Caco-2 (cell line): ENCODE measurements at regions not wholly inside any gene's neighbourhood (a gene's known extent, or its start where the extent isn't known, plus 50 kb on each side); places are given as distances from the start of the nearest gene placed in this dataset.

Source experiments
- BruUV-seq: library from RNA; stranded (reverse); fragments of 400-500 nt; replicated peaks from 2 replicates; lab custom pipeline; 2021; lab: Mats Ljungman, UMichigan
- CTCF ChIA-PET: fragments of 300-600 bp; sonication (Branson Sonifier 250); formaldehyde crosslinking; loops from one replicate; lab custom pipeline; 2022; ENCODE audit warnings: antibody characterized with exemption; lab: Charles Lee
- POLR2A ChIA-PET: fragments of 300-600 bp; sonication (Branson Sonifier 250); formaldehyde crosslinking; loops from one replicate; lab custom pipeline; 2022; ENCODE audit warnings: antibody characterized with exemption; lab: Charles Lee
- DNase-seq, 2 experiments: peaks; one replicate each; pipeline versions ENCODE4 v3.0.0 to v3.0.0-alpha.2; 2020 to 2022
- H3K27me3 ChIP-seq: replicated peaks from 2 replicates; pipeline ENCODE4 v1.6.0; 2011; ENCODE audit warnings: low read length; ENCODE audit not compliant: control insufficient read depth, insufficient read depth
- H3K36me3 ChIP-seq: 2 replicates; pipeline ENCODE4 v1.5.1; 2011; ENCODE audit warnings: low read length; ENCODE audit not compliant: control insufficient read depth, insufficient read depth
- H3K4me1 ChIP-seq: fragments of 250-450 bp; sonication (Bioruptor Pico); 2 replicates; pipeline ENCODE4 v1.5.1; 2020; ENCODE audit warnings: mild to moderate bottlenecking
- H3K4me3 ChIP-seq: 2 replicates; pipeline ENCODE4 v1.5.1; 2011; ENCODE audit warnings: low read depth, mild to moderate bottlenecking, control low read depth, low read length
- H3K9me3 ChIP-seq: fragments of 250-450 bp; sonication (Bioruptor Pico); 2 replicates; pipeline ENCODE4 v1.5.1; 2020; ENCODE audit warnings: mild to moderate bottlenecking, moderate library complexity
- H3K27ac Mint-ChIP-seq: one replicate; pipeline ENCODE4 v1.8.0; 2022; ENCODE audit warnings: mixed read lengths; ENCODE audit not compliant: unreplicated experiment
- H3K27me3 Mint-ChIP-seq: one replicate; pipeline ENCODE4 v1.8.0; 2022; ENCODE audit warnings: mixed read lengths; ENCODE audit not compliant: insufficient read depth, unreplicated experiment
- H3K36me3 Mint-ChIP-seq: one replicate; pipeline ENCODE4 v1.8.0; 2022; ENCODE audit warnings: mild to moderate bottlenecking, mixed read lengths; ENCODE audit not compliant: insufficient read depth, unreplicated experiment
- H3K4me1 Mint-ChIP-seq: one replicate; pipeline ENCODE4 v1.8.0; 2022; ENCODE audit warnings: low read depth, mixed read lengths; ENCODE audit not compliant: unreplicated experiment
- H3K4me3 Mint-ChIP-seq: one replicate; pipeline ENCODE4 v1.8.0; 2022; ENCODE audit warnings: mild to moderate bottlenecking, moderate library complexity, mixed read lengths; ENCODE audit not compliant: unreplicated experiment
- H3K9me3 Mint-ChIP-seq: one replicate; pipeline ENCODE4 v1.8.0; 2022; ENCODE audit warnings: mixed read lengths; ENCODE audit not compliant: unreplicated experiment
- intact Hi-C: fragments of 100-400 bp; cut with micrococcal nuclease; formaldehyde crosslinking; loops from one replicate; pipeline ENCODE4 v1.10.0; 2022; ENCODE audit not compliant: unreplicated experiment
- TF ChIP-seq, protein P1 (sequence below), 2 experiments: fragments of 200-600 bp in 1 of 2; IDR thresholded peaks; 1 replicate in 1 of 2; 2 replicates in 1 of 2; pipeline versions ENCODE4 v1.5.1 to v1.8.0; 2011 to 2022; ENCODE audit warnings: antibody characterized with exemption in 1 of 2, control low read depth in 1 of 2, inconsistent platforms in 1 of 2, low read depth in 1 of 2, low read length in 1 of 2, mild to moderate bottlenecking in 1 of 2, moderate library complexity in 1 of 2; ENCODE audit not compliant: insufficient read depth in 1 of 2, severe bottlenecking in 1 of 2, unreplicated experiment in 1 of 2

GRCh38 chr6:150719831-150720230, 120.1 kb downstream of the PLEKHG1 start:
- Mint-ChIP-seq H3K4me1 (peaks cover 33% of the 10 kb centered on the region), H3K4me3 (no peak overlapping the region), H3K27me3 (no peaks in the 10 kb centered on the region), H3K9me3 (peaks cover 9% of the 10 kb centered on the region), H3K27ac (peak overlapping the region; percentile 62), H3K36me3 (peaks cover 31% of the 10 kb centered on the region)
- TF ChIP-seq, protein P1, sequence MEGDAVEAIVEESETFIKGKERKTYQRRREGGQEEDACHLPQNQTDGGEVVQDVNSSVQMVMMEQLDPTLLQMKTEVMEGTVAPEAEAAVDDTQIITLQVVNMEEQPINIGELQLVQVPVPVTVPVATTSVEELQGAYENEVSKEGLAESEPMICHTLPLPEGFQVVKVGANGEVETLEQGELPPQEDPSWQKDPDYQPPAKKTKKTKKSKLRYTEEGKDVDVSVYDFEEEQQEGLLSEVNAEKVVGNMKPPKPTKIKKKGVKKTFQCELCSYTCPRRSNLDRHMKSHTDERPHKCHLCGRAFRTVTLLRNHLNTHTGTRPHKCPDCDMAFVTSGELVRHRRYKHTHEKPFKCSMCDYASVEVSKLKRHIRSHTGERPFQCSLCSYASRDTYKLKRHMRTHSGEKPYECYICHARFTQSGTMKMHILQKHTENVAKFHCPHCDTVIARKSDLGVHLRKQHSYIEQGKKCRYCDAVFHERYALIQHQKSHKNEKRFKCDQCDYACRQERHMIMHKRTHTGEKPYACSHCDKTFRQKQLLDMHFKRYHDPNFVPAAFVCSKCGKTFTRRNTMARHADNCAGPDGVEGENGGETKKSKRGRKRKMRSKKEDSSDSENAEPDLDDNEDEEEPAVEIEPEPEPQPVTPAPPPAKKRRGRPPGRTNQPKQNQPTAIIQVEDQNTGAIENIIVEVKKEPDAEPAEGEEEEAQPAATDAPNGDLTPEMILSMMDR (IDR thresholded peaks at IDR 0.05; ENCODE audit: insufficient read depth in 1 of 2, low read depth in 1 of 2, low read length in 1 of 2, severe bottlenecking in 1 of 2, unreplicated experiment in 1 of 2) = no peak
- Histone ChIP-seq H3K27me3 (no peaks in the 10 kb centered on the region), H3K36me3 (no peaks in the 10 kb centered on the region), H3K4me1 (peaks cover 30% of the 10 kb centered on the region), H3K9me3 (no peaks in the 10 kb centered on the region), H3K4me3 (no peak overlapping the region)
- intact Hi-C loops = no loop called here
- BruUV-seq = no TSS peak
- POLR2A ChIA-PET = no interaction called here
- CTCF ChIA-PET = interaction anchor here (1.1 to 1.7 kb wide), 3 partner anchors 24 to 301 kb away, joined by 4 to 6 read pairs (median 6); no protein-coding TSS in a partner anchor
- DNase-seq = no peak

DNA sequence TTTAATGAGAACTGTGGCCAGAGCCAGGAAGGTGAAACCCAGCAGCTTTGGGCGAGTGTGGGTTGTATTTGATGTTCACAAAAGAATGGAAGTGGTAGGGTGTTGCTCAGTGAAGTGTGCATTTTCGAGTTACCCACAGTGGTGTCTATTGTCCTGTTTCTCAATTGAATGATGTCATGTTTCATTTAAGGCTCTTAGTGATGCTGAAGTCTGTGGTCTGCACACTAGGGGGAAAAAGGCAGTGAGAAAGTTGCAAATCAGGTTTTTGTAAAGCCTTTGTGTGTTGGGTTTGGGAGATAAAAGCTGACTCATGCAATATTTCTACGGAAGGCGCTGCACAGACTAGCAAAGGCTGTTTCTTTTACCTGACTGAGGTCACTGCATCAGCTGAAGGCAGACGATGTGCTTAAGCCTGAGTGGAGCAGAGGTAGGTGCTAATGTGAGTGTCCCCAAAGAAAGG, 121.1 kb downstream of the PLEKHG1 start:
- H3K27ac Mint-ChIP-seq = peak overlapping the region; percentile 94
- POLR2A ChIA-PET = interaction anchor here (0.6 kb wide), 1 partner anchor 32 kb away, joined by 3 read pairs; no protein-coding TSS in a partner anchor
- TF ChIP-seq, protein P1 (IDR thresholded peaks at IDR 0.05; ENCODE audit: insufficient read depth in 1 of 2, low read depth in 1 of 2, low read length in 1 of 2, severe bottlenecking in 1 of 2, unreplicated experiment in 1 of 2) = peak; percentile 28 to 40
- H3K36me3 ChIP-seq = no peaks in the 10 kb centered on the region
- peaks cover 30% of the 10 kb centered on the region for H3K4me1 ChIP-seq
- no peaks in the 10 kb centered on the region for H3K27me3 ChIP-seq
- DNase-seq = peak; percentile 71 to 76
- peaks cover 39% of the 10 kb centered on the region for H3K4me1 Mint-ChIP-seq
- BruUV-seq = no TSS peak
- peak overlapping the region; percentile 74 for H3K4me3 Mint-ChIP-seq
- CTCF ChIA-PET = interaction anchor here (1.2 to 1.3 kb wide), 2 partner anchors 33 to 35 kb away, joined by 5 to 6 read pairs; no protein-coding TSS in a partner anchor
- intact Hi-C loops = loop anchor here (1.0 kb wide), 2 partner anchors 20 to 35 kb away; no protein-coding TSS in a partner anchor
- peaks cover 9% of the 10 kb centered on the region for H3K9me3 Mint-ChIP-seq
- no peaks in the 10 kb centered on the region for H3K27me3 Mint-ChIP-seq
- peak overlapping the region; percentile 12; the same call in 1 of the 2 replicates for H3K4me3 ChIP-seq
- H3K36me3 Mint-ChIP-seq = peaks cover 31% of the 10 kb centered on the region
- no peaks in the 10 kb centered on the region for H3K9me3 ChIP-seq

- Mint-ChIP-seq H3K4me3 (peak overlapping the region; percentile 74), H3K9me3 (peaks cover 2% of the 10 kb centered on the region), H3K27me3 (no peaks in the 10 kb centered on the region), H3K4me1 (peaks cover 33% of the 10 kb centered on the region), H3K36me3 (peaks cover 31% of the 10 kb centered on the region), H3K27ac (peak overlapping the region; percentile 94)
- Histone ChIP-seq H3K9me3 (no peaks in the 10 kb centered on the region), H3K36me3 (no peaks in the 10 kb centered on the region), H3K27me3 (no peaks in the 10 kb centered on the region), H3K4me1 (peaks cover 30% of the 10 kb centered on the region), H3K4me3 (no peak overlapping the region)
- no peak for DNase-seq
- intact Hi-C loops = loop anchor here (1.0 kb wide), 2 partner anchors 20 to 35 kb away; no protein-coding TSS in a partner anchor
- ChIA-PET POLR2A (interaction anchor here (0.6 kb wide), 1 partner anchor 33 kb away, joined by 3 read pairs; no protein-coding TSS in a partner anchor), CTCF (interaction anchor here (1.2 to 1.3 kb wide), 2 partner anchors 34 to 36 kb away, joined by 5 to 6 read pairs; no protein-coding TSS in a partner anchor)
- TSS peak; percentile 72 for BruUV-seq
- TF ChIP-seq, protein P1 (IDR thresholded peaks at IDR 0.05; ENCODE audit: insufficient read depth in 1 of 2, low read depth in 1 of 2, low read length in 1 of 2, severe bottlenecking in 1 of 2, unreplicated experiment in 1 of 2) = no peak
These were observed 122.0 kb downstream of the PLEKHG1 start for GRCh38 chr6:150721418-150722266.
